ENCODE measurements at regions not wholly inside any gene's neighbourhood (a gene's known extent, or its start where the extent isn't known, plus 50 kb on each side); places are given as distances from the start of the nearest gene placed in this dataset.

GRCh38 chr2:171260471-171261424 lies 100.1 kb upstream of the TLK1 start:
- TF ChIP-seq, protein P1, sequence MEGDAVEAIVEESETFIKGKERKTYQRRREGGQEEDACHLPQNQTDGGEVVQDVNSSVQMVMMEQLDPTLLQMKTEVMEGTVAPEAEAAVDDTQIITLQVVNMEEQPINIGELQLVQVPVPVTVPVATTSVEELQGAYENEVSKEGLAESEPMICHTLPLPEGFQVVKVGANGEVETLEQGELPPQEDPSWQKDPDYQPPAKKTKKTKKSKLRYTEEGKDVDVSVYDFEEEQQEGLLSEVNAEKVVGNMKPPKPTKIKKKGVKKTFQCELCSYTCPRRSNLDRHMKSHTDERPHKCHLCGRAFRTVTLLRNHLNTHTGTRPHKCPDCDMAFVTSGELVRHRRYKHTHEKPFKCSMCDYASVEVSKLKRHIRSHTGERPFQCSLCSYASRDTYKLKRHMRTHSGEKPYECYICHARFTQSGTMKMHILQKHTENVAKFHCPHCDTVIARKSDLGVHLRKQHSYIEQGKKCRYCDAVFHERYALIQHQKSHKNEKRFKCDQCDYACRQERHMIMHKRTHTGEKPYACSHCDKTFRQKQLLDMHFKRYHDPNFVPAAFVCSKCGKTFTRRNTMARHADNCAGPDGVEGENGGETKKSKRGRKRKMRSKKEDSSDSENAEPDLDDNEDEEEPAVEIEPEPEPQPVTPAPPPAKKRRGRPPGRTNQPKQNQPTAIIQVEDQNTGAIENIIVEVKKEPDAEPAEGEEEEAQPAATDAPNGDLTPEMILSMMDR (IDR thresholded peaks at IDR 0.05; ENCODE audit: low read length): no peak
- no peak for TF ChIP-seq EZH2 (IDR thresholded peaks at IDR 0.05; ENCODE audit: borderline replicate concordance, low read length)
